Ovary (tissue), 7 donors: ENCODE measurements at regions not wholly inside any gene's neighbourhood (a gene's known extent, or its start where the extent isn't known, plus 50 kb on each side); places are given as distances from the start of the nearest gene placed in this dataset.

Experiments used
- DNase-seq, 5 donors: peaks; one replicate each; pipeline ENCODE4 v3.0.0-alpha.2; 2019 to 2020
- H3K27ac ChIP-seq, 2 donors: fragments of 200-600 bp; one replicate each; pipeline versions ENCODE4 v1.5.1 to v1.8.0; 2019 to 2022
- H3K27me3 ChIP-seq: fragments of 200-600 bp; one replicate; pipeline ENCODE4 v1.8.0; 2022
- H3K36me3 ChIP-seq: fragments of 200-600 bp; sonication (generic); one replicate; pipeline ENCODE4 v1.5.1; 2019
- H3K4me1 ChIP-seq: one replicate; pipeline ENCODE4 v1.8.1; 2013; ENCODE audit warnings: mild to moderate bottlenecking, moderate library complexity; ENCODE audit not compliant: insufficient read depth
- H3K4me3 ChIP-seq: fragments of 200-600 bp; sonication (generic); one replicate; pipeline ENCODE4 v1.5.1; 2017
- H3K9me3 ChIP-seq, 2 donors: fragments of 200-600 bp in 1 of 2; sonication (generic) in 1 of 2; one replicate each; pipeline versions ENCODE4 v1.5.1 to v1.8.1; 2013 to 2019; ENCODE audit warnings: mild to moderate bottlenecking in 1 of 2, moderate library complexity in 1 of 2
- EP300 ChIP-seq: sonication (generic); formaldehyde crosslinking; IDR thresholded peaks from one replicate; pipeline ENCODE4 v1.6.1; 2017; ENCODE audit warnings: antibody characterized with exemption
- POLR2A ChIP-seq: fragments of 450-650 bp; IDR thresholded peaks from one replicate; pipeline ENCODE4 v1.6.1; 2017; ENCODE audit warnings: antibody characterized with exemption, mild to moderate bottlenecking, moderate library complexity
- WGBS, 3 donors: extraction: QIAGEN DNeasy Blood & Tissue Kit in 1 of 3; methylation state at CpG; one replicate each; pipeline versions ENCODE4 v1.1.5 to v1.1.7; 2013 to 2017; 5-methylcytosine and 5-hydroxymethylcytosine counted together
- intact Hi-C, 4 donors: fragments of 100-400 bp; cut with DNase I; formaldehyde crosslinking; loops; one replicate each; pipeline versions ENCODE4 v1.11.0 to v1.15.1; 2022 to 2023
- TF ChIP-seq, protein P1 (sequence below), 3 donors: fragments of 450-650 bp in 2 of 3; fragments of 200-600 bp in 1 of 3; IDR thresholded peaks; one replicate each; pipeline versions ENCODE4 v1.5.1 to v1.8.0; 2016 to 2022; ENCODE audit warnings: antibody characterized with exemption in 3 of 3, mild to moderate bottlenecking in 1 of 3
- donor health status: DM: no; HTN: no; CAD: no; lungs with moderate emphysema.
- donor health status: DM: no; HTN: no; CAD: no.
- donor health status: Bipolar disorder and iron deficiency.
- donor health status: DM: no; HTN: no; CAD: no.
- donor health status: DM: yes; HTN: yes; CAD: no.

DNA sequence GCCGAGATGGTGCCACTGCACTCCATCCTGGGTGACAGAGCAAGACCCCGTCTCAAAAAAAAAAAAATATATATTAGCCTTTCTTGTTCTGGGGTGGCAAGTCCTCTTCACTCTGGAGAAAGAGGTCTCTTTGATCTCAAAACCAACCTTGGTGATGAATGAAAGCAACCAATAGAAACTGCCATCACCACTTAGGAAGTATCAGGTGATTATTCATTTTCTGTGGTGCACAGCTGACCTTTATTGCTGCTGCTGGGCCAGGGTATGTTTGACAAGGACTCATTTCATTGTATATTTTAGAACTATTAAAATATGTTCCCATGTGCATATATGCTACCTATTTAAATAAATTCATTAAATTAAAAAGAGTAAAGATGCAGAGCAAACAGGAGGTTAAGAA, 76.0 kb upstream of the KIT start:
- WGBS, 3 donors: 91 to 100% (median 94%) methylated on average over 2 of the region's 2 CpGs
- DNase-seq: no peak
- TF ChIP-seq EP300: no peak
- TF ChIP-seq POLR2A: no peak
- TF ChIP-seq, protein P1, sequence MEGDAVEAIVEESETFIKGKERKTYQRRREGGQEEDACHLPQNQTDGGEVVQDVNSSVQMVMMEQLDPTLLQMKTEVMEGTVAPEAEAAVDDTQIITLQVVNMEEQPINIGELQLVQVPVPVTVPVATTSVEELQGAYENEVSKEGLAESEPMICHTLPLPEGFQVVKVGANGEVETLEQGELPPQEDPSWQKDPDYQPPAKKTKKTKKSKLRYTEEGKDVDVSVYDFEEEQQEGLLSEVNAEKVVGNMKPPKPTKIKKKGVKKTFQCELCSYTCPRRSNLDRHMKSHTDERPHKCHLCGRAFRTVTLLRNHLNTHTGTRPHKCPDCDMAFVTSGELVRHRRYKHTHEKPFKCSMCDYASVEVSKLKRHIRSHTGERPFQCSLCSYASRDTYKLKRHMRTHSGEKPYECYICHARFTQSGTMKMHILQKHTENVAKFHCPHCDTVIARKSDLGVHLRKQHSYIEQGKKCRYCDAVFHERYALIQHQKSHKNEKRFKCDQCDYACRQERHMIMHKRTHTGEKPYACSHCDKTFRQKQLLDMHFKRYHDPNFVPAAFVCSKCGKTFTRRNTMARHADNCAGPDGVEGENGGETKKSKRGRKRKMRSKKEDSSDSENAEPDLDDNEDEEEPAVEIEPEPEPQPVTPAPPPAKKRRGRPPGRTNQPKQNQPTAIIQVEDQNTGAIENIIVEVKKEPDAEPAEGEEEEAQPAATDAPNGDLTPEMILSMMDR (IDR thresholded peaks at IDR 0.05): no peak
- H3K27me3 ChIP-seq: no peaks in the 10 kb centered on the region
- H3K4me3 ChIP-seq: no peak overlapping the region
- H3K36me3 ChIP-seq: no peaks in the 10 kb centered on the region
- no peaks in the 10 kb centered on the region for H3K4me1 ChIP-seq
- intact Hi-C loops: no loop called here
- H3K27ac ChIP-seq: no peak overlapping the region
- no peaks in the 10 kb centered on the region for H3K9me3 ChIP-seq

DNA sequence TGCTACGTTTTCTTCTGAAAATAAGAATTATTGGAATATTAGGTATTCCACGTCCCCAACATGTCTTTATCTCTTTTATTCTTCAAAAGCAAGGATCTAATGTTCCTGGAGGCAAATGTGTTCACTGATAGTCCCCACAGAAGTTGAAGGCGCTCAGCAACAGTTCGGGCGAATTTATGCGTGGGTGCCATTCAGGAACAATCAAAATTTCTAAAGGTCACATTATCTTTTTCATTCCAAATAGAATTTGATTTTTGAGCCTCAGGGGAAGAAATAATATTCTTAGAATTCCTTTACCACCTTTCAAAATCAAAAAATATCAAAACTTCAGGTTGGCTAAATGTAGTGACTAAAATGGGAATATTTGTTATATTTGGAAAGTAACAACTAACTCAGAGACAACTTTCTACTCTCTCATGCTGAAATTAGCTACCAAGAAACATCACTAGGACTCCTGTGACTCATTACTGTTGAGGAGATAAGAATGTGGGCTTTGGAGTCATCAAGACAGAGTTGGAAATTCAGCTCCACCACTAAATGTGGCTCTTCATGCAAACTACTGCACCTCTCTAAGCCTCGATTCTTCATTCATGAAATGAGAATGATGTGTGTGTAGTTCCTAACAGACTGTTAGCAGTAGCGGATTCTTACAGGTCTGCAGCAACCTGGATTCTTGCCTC, 72.3 kb upstream of the KIT start:
- 92 to 94% (median 93%) methylated on average over 8 of the region's 8 CpGs for WGBS, 3 donors
- no peaks in the 10 kb centered on the region for H3K36me3 ChIP-seq
- H3K27me3 ChIP-seq: no peaks in the 10 kb centered on the region
- DNase-seq: no peak
- TF ChIP-seq EP300 (no peak), POLR2A (no peak)
- TF ChIP-seq, protein P1 (IDR thresholded peaks at IDR 0.05): no peak
- H3K4me3 ChIP-seq: no peak overlapping the region
- intact Hi-C loops: no loop called here
- H3K27ac ChIP-seq: no peak overlapping the region
- H3K4me1 ChIP-seq: no peaks in the 10 kb centered on the region
- H3K9me3 ChIP-seq: no peaks in the 10 kb centered on the region

DNA sequence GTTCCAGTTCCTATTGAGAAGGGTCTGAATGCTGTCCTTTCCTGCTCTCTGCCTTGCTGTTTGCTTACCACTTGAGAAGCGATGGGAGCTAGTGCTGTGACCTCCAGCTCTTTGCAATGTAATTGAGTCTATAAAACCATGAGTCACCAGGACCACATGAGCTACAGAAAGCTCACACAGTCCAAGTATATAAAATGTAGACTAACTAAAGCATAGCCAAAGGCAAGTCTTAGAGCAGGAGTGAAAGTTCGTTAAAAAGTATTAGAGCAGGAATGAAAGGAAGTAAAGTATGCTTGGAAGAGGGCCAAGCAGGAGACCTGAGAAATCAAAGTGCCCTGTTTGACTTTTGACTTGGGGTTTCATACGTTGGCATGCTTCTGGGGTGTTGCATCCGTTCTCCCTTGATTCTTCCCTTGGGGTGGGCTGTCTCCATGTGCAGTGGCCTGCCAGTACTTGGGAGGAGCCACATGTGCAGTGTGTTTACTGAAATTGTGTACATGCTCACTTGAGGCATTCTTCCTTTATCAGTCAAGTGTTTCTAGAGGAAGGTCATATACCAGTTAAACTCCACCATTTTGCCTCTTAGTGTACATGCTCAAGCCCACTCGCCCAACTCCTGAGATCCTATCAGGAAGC, 71.3 kb upstream of the KIT start:
- H3K27ac ChIP-seq: no peak overlapping the region
- 86 to 93% (median 88%) methylated on average over 5 of the region's 5 CpGs for WGBS, 3 donors
- H3K4me1 ChIP-seq: no peaks in the 10 kb centered on the region
- intact Hi-C loops: no loop called here
- no peak for TF ChIP-seq POLR2A
- TF ChIP-seq, protein P1 (IDR thresholded peaks at IDR 0.05): no peak
- no peak for TF ChIP-seq EP300
- no peak for DNase-seq
- no peaks in the 10 kb centered on the region for H3K27me3 ChIP-seq
- no peaks in the 10 kb centered on the region for H3K9me3 ChIP-seq
- H3K4me3 ChIP-seq: no peak overlapping the region
- no peaks in the 10 kb centered on the region for H3K36me3 ChIP-seq

DNA sequence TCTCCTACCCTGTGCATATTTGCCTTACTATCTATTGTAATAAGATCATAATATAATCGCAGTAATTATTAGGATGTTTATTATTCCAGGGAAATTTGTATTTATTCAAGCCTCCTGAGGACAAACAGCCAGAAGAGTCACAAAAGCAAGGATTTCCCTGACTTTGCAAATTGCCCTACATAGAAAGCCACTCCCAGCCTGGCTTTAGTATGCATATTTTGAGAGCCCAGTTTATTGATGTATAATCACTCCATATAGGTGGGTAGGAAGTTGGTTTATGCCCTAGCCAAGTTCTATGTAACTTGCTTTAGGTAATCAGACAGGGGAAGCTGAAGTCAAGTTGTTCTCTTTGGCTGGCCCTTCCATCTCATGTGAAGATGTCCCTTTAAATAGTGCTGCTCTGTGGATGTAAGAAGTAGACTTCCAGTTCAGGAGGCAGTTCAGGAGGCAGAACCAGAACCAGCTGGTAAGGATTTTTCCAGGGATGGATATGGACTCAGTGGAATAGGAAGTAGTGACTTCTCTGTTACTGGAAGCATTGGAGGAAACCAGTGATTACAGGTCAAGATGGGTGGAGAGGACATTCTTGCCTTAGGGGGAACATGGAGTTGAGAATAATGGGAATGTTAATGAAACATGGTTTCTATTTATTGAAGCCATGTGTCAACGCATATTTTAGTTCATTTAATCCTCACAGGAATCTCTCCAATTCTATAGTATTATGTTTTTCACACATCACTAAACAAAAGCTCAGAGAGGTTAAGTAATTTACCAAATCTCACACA, 70.5 kb upstream of the KIT start:
- intact Hi-C loops: no loop called here
- WGBS, 3 donors: 91 to 93% (median 91%) methylated on average over 2 of the region's 2 CpGs
- H3K9me3 ChIP-seq: no peaks in the 10 kb centered on the region
- no peak for TF ChIP-seq EP300
- TF ChIP-seq, protein P1 (IDR thresholded peaks at IDR 0.05): no peak
- TF ChIP-seq POLR2A: no peak
- H3K27me3 ChIP-seq: no peaks in the 10 kb centered on the region
- H3K4me1 ChIP-seq: no peaks in the 10 kb centered on the region
- H3K27ac ChIP-seq: no peak overlapping the region
- no peak for DNase-seq
- H3K4me3 ChIP-seq: no peak overlapping the region
- no peaks in the 10 kb centered on the region for H3K36me3 ChIP-seq
